GM21423 (cell line): ENCODE measurements at regions not wholly inside any gene's neighbourhood (a gene's known extent, or its start where the extent isn't known, plus 50 kb on each side); places are given as distances from the start of the nearest gene placed in this dataset.
"Not testable (repeated sequence)": the region's sequence is repeated elsewhere in the genome, so short reads cannot be mapped to it uniquely, and the experiment has no call there.

Experiments
- ATAC-seq: cut with Tn5 transposase; IDR thresholded peaks from one replicate; pipeline ENCODE4 v1.9.1; 2021; ENCODE audit warnings: mild to moderate bottlenecking, moderate library complexity; ENCODE audit not compliant: unreplicated experiment

- peak; percentile 60 for ATAC-seq
These were observed 94.4 kb downstream of the SH3GLB1 start for GRCh38 chr1:86798608-86799291.

DNA sequence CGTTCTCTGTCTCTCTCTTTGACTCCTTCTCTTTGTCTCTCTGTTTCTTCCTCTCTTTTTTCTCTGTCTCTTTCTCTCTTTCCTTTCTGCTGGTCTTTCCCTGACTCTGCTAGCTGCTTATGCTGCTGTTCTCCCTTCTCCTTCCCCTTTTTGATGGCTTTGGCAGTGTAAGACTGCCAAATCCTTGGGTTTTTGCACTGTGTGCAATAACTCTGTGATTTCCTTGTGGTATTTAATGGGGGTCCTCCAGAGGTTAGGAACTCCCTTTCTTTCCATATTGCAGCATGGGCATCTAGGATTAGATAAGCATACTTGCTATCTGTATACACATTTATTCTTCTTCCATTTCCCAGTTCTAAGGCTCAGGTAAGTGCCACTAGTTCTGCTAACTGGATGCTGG is 99.3 kb downstream of the SH3GLB1 start:
- ATAC-seq: not testable (repeated sequence)

GRCh38 chr1:86805898-86806519 is 101.6 kb downstream of the SH3GLB1 start:
- not testable (repeated sequence) for ATAC-seq

- no peak for ATAC-seq
These were observed 102.6 kb downstream of the SELENOF start for GRCh38 chr1:86811142-86811924.

GRCh38 chr1:86812286-86812685 is 101.6 kb downstream of the SELENOF start:
- no peak for ATAC-seq
